ENCODE measurements at regions not wholly inside any gene's neighbourhood (a gene's known extent, or its start where the extent isn't known, plus 50 kb on each side); places are given as distances from the start of the nearest gene placed in this dataset.

GRCh38 chr3:135897715-135898114 lies 67.8 kb upstream of the PPP2R3A start:
- TF ChIP-seq, protein P1, sequence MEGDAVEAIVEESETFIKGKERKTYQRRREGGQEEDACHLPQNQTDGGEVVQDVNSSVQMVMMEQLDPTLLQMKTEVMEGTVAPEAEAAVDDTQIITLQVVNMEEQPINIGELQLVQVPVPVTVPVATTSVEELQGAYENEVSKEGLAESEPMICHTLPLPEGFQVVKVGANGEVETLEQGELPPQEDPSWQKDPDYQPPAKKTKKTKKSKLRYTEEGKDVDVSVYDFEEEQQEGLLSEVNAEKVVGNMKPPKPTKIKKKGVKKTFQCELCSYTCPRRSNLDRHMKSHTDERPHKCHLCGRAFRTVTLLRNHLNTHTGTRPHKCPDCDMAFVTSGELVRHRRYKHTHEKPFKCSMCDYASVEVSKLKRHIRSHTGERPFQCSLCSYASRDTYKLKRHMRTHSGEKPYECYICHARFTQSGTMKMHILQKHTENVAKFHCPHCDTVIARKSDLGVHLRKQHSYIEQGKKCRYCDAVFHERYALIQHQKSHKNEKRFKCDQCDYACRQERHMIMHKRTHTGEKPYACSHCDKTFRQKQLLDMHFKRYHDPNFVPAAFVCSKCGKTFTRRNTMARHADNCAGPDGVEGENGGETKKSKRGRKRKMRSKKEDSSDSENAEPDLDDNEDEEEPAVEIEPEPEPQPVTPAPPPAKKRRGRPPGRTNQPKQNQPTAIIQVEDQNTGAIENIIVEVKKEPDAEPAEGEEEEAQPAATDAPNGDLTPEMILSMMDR (IDR thresholded peaks at IDR 0.05) = no peak
- TF ChIP-seq POLR2A (IDR thresholded peaks at IDR 0.05) (no peak), EP300 (IDR thresholded peaks at IDR 0.05; ENCODE audit: low read depth) (no peak)
